ENCODE measurements at regions not wholly inside any gene's neighbourhood (a gene's known extent, or its start where the extent isn't known, plus 50 kb on each side); places are given as distances from the start of the nearest gene placed in this dataset.

GRCh38 chr5:123771715-123772114, 259.7 kb downstream of the CSNK1G3 start:
- TF ChIP-seq CTCF (conservative IDR thresholded peaks at IDR 0.05; ENCODE audit: low read length): no peak
- no peak for TF ChIP-seq EZH2phosphoT487 (IDR thresholded peaks at IDR 0.05; ENCODE audit: borderline replicate concordance, low read depth, low read length)
